Breast epithelium (tissue), 3 donors: ENCODE measurements at regions not wholly inside any gene's neighbourhood (a gene's known extent, or its start where the extent isn't known, plus 50 kb on each side); places are given as distances from the start of the nearest gene placed in this dataset.

Experiments
- CTCF ChIP-seq, 3 donors: fragments of 450-650 bp; IDR thresholded peaks; one replicate each; pipeline ENCODE4 v1.5.1; 2016 to 2017; ENCODE audit warnings: antibody characterized with exemption in 3 of 3, mild to moderate bottlenecking in 3 of 3, moderate library complexity in 3 of 3
- POLR2AphosphoS5 ChIP-seq, 3 donors: sonication (generic); formaldehyde crosslinking; IDR thresholded peaks; one replicate each; pipeline ENCODE4 v1.6.1; 2017; ENCODE audit warnings: antibody characterized with exemption in 3 of 3

GRCh38 chrX:65877953-65878352 is 161.9 kb downstream of the VSIG4 start:
- no peak for TF ChIP-seq CTCF (IDR thresholded peaks at IDR 0.05)
- TF ChIP-seq POLR2AphosphoS5 (IDR thresholded peaks at IDR 0.05): no peak
